IMR-90 (cell line): ENCODE measurements at regions not wholly inside any gene's neighbourhood (a gene's known extent, or its start where the extent isn't known, plus 50 kb on each side); places are given as distances from the start of the nearest gene placed in this dataset.

Experiments used
- ATAC-seq: fragments of 200-7000 bp; cut with Tn5 transposase; 2 replicates; pipeline ENCODE4 v1.9.1; 2020; ENCODE audit warnings: low read depth, mild to moderate bottlenecking, moderate library complexity
- BruUV-seq: library from RNA; stranded (reverse); fragments of 400-500 nt; replicated peaks from 2 replicates; lab custom pipeline; 2021; lab: Mats Ljungman, UMichigan
- CTCF ChIA-PET: fragments of 300-600 bp; formaldehyde crosslinking; extraction: SDS; loops from one replicate; lab custom pipeline; 2021; ENCODE audit warnings: antibody characterized with exemption; lab: Yijun Ruan, JAX
- POLR2A ChIA-PET: fragments of 300-600 bp; sonication (Branson Sonifier 250); formaldehyde crosslinking; loops from one replicate; lab custom pipeline; 2022; ENCODE audit warnings: antibody characterized with exemption; ENCODE audit not compliant: unreplicated experiment; lab: Charles Lee
- DNase-seq: peaks from one replicate; pipeline ENCODE4 v3.0.0; 2013
- H2AFZ ChIP-seq: replicated peaks from 2 replicates; pipeline ENCODE3; 2013; ENCODE audit warnings: low read length, mild to moderate bottlenecking; ENCODE audit not compliant: poor library complexity
- H2AK5ac ChIP-seq: 2 replicates; pipeline ENCODE4 v1.6.1; 2013; ENCODE audit warnings: low read depth, low read length, inconsistent platforms
- H2AK9ac ChIP-seq: replicated peaks from 2 replicates; pipeline ENCODE3; 2013; ENCODE audit warnings: mild to moderate bottlenecking, low read depth, low read length, moderate library complexity; ENCODE audit not compliant: poor library complexity
- H2BK120ac ChIP-seq: 2 replicates; pipeline ENCODE4 v1.6.1; 2013; ENCODE audit warnings: low read depth, low read length, inconsistent platforms
- H2BK15ac ChIP-seq: 3 replicates; pipeline ENCODE4 v1.6.1; 2013; ENCODE audit warnings: low read depth, low read length, inconsistent platforms
- H2BK20ac ChIP-seq: 2 replicates; pipeline ENCODE4 v1.6.1; 2013; ENCODE audit warnings: low read depth, mild to moderate bottlenecking, inconsistent platforms, low read length, moderate library complexity
- H2BK5ac ChIP-seq: 2 replicates; pipeline ENCODE4 v1.6.1; 2013; ENCODE audit warnings: mild to moderate bottlenecking, low read depth, low read length, inconsistent platforms; ENCODE audit not compliant: poor library complexity, severe bottlenecking
- H3K14ac ChIP-seq: replicated peaks from 2 replicates; pipeline ENCODE4 v1.6.1; 2013; ENCODE audit warnings: low read depth, low read length, inconsistent platforms
- H3K18ac ChIP-seq: 2 replicates; pipeline ENCODE4 v1.6.1; 2013; ENCODE audit warnings: low read depth, low read length, control low read depth
- H3K23ac ChIP-seq: 2 replicates; pipeline ENCODE4 v1.6.1; 2013; ENCODE audit warnings: low read depth, low read length, inconsistent platforms
- H3K27ac ChIP-seq: 2 replicates; pipeline ENCODE4 v1.5.1; 2013; ENCODE audit warnings: mild to moderate bottlenecking, control low read depth, low read length; ENCODE audit not compliant: insufficient read depth
- H3K27me3 ChIP-seq: 2 replicates; pipeline ENCODE4 v1.6.1; 2013; ENCODE audit warnings: low read length; ENCODE audit not compliant: control insufficient read depth, insufficient read depth
- H3K36me3 ChIP-seq: 2 replicates; pipeline ENCODE4 v1.6.1; 2013; ENCODE audit warnings: low read length, mixed read lengths; ENCODE audit not compliant: control insufficient read depth, insufficient read depth
- H3K4ac ChIP-seq: 2 replicates; pipeline ENCODE4 v1.6.1; 2013; ENCODE audit warnings: low read depth, low read length, inconsistent platforms
- H3K4me1 ChIP-seq: 2 replicates; pipeline ENCODE4 v1.6.1; 2013; ENCODE audit warnings: low read length, mixed read lengths; ENCODE audit not compliant: control insufficient read depth, insufficient read depth
- H3K4me2 ChIP-seq: 2 replicates; pipeline ENCODE4 v1.6.1; 2013; ENCODE audit warnings: low read depth, mild to moderate bottlenecking, control low read depth, low read length, moderate library complexity
- H3K4me3 ChIP-seq: 2 replicates; pipeline ENCODE4 v1.5.1; 2013; ENCODE audit warnings: low read depth, mild to moderate bottlenecking, control low read depth, low read length, moderate library complexity; ENCODE audit not compliant: insufficient read depth
- H3K56ac ChIP-seq: 2 replicates; pipeline ENCODE4 v1.6.1; 2013; ENCODE audit warnings: low read length, inconsistent platforms; ENCODE audit not compliant: insufficient read depth; ENCODE audit errors: extremely low read depth
- H3K79me1 ChIP-seq, 2 experiments: 2 replicates each; pipeline ENCODE4 v1.6.1; 2013; ENCODE audit warnings: low read length in 2 of 2, inconsistent platforms in 1 of 2, low read depth in 1 of 2
- H3K9ac ChIP-seq: 2 replicates; pipeline ENCODE4 v1.6.1; 2013; ENCODE audit warnings: low read depth, low read length, control low read depth
- H3K9me1 ChIP-seq: 2 replicates; pipeline ENCODE4 v1.6.1; 2013; ENCODE audit warnings: low read length, inconsistent platforms; ENCODE audit not compliant: insufficient read depth
- H3K9me3 ChIP-seq: 2 replicates; pipeline ENCODE4 v1.6.1; 2013; ENCODE audit warnings: low read length; ENCODE audit not compliant: control insufficient read depth, insufficient read depth
- H4K20me1 ChIP-seq: 2 replicates; pipeline ENCODE4 v1.6.1; 2013; ENCODE audit warnings: low read length, inconsistent platforms; ENCODE audit not compliant: insufficient read depth
- H4K5ac ChIP-seq: 2 replicates; pipeline ENCODE4 v1.6.1; 2013; ENCODE audit warnings: mild to moderate bottlenecking, low read depth, low read length, control low read depth
- H4K8ac ChIP-seq, 2 experiments: 2 replicates each; pipeline ENCODE4 v1.6.1; 2013; ENCODE audit warnings: low read depth in 2 of 2, low read length in 2 of 2, control low read depth in 1 of 2, inconsistent platforms in 1 of 2
- H4K91ac ChIP-seq: 2 replicates; pipeline ENCODE4 v1.6.1; 2013; ENCODE audit warnings: low read depth, low read length, inconsistent platforms; ENCODE audit not compliant: insufficient read depth
- BHLHE40 ChIP-seq: fragments of 150-350 bp; IDR thresholded peaks from 2 replicates; pipeline ENCODE4 v1.6.1; 2016; ENCODE audit warnings: mild to moderate bottlenecking, low read depth, low read length
- NFE2L2 ChIP-seq: fragments of 150-350 bp; IDR thresholded peaks from 2 replicates; pipeline ENCODE4 v1.6.1; 2016; ENCODE audit warnings: low read depth, mild to moderate bottlenecking, low read length
- POLR2A ChIP-seq: IDR thresholded peaks from 2 replicates; pipeline ENCODE4 v1.6.1; 2012; ENCODE audit warnings: mild to moderate bottlenecking, low read depth, low read length
- RAD21 ChIP-seq: IDR thresholded peaks from 2 replicates; pipeline ENCODE4 v1.6.1; 2012; ENCODE audit warnings: low read length, improper control_type of control experiment
- SMC3 ChIP-seq: fragments of 150-350 bp; IDR thresholded peaks from 2 replicates; pipeline ENCODE4 v1.6.1; 2016; ENCODE audit warnings: low read depth, mild to moderate bottlenecking, antibody characterized with exemption, low read length, moderate library complexity
- WGBS, 2 experiments: methylation state at CpG; one replicate each; pipeline versions ENCODE4 v1.1.5 to v1.1.7; 2013; ENCODE audit warnings: missing lambda C conversion rate in 2 of 2; ENCODE audit not compliant: insufficient read length in 1 of 2; ENCODE audit errors: extremely low coverage in 2 of 2; 5-methylcytosine and 5-hydroxymethylcytosine counted together
- dilution Hi-C: fragments of 300-500 bp; cut with HindIII; formaldehyde crosslinking; loops from one replicate; pipeline ENCODE4 v1.14.3; 2018; ENCODE audit warnings: low sequenced_read_pairs; ENCODE audit not compliant: unreplicated experiment
- in situ Hi-C: fragments of 300-500 bp; cut with MboI; formaldehyde crosslinking; loops from 3 replicates; pipeline ENCODE4 v1.14.3; 2019; ENCODE audit warnings: low sequenced_read_pairs, inconsistent platforms, mixed read lengths
- intact Hi-C: fragments of 100-400 bp; cut with micrococcal nuclease; formaldehyde crosslinking; loops from 2 replicates; pipeline ENCODE4 v1.10.0; 2022
- TF ChIP-seq, protein P1 (sequence below): fragments of 150-350 bp; IDR thresholded peaks from 2 replicates; pipeline ENCODE4 v1.6.1; 2016; ENCODE audit warnings: low read depth, mild to moderate bottlenecking, low read length, moderate library complexity, borderline replicate concordance

- Histone ChIP-seq H3K27ac (no peak overlapping the region), H3K4me1 (no peaks in the 10 kb centered on the region), H4K91ac (no peak overlapping the region), H3K4ac (no peak overlapping the region), H4K20me1 (no peaks in the 10 kb centered on the region), H3K36me3 (no peaks in the 10 kb centered on the region), H3K23ac (no peak overlapping the region), H3K9ac (no peak overlapping the region), H2BK5ac (no peak overlapping the region), H3K14ac (no peak overlapping the region), H4K5ac (no peak overlapping the region), H3K4me2 (no peak overlapping the region), H3K9me3 (peaks cover 3% of the 10 kb centered on the region; the same call in 1 of the 2 replicates), H2AK5ac (no peak overlapping the region), H2BK15ac (no peak overlapping the region), H2BK120ac (no peak overlapping the region), H2BK20ac (no peak overlapping the region), H2AFZ (no peak overlapping the region), H3K79me1 (no peaks in the 10 kb centered on the region), H4K8ac (no peak overlapping the region), H2AK9ac (no peak overlapping the region), H3K27me3 (peaks cover 22% of the 10 kb centered on the region), H3K4me3 (no peak overlapping the region), H3K9me1 (no peaks in the 10 kb centered on the region), H3K18ac (no peak overlapping the region), H3K56ac (no peak overlapping the region)
- in situ Hi-C loops: no loop called here
- BruUV-seq: no TSS peak
- CTCF ChIA-PET: no interaction called here
- POLR2A ChIA-PET: no interaction called here
- intact Hi-C loops: no loop called here
- TF ChIP-seq NFE2L2 (no peak), RAD21 (no peak), POLR2A (no peak), SMC3 (no peak), BHLHE40 (no peak)
- TF ChIP-seq, protein P1, sequence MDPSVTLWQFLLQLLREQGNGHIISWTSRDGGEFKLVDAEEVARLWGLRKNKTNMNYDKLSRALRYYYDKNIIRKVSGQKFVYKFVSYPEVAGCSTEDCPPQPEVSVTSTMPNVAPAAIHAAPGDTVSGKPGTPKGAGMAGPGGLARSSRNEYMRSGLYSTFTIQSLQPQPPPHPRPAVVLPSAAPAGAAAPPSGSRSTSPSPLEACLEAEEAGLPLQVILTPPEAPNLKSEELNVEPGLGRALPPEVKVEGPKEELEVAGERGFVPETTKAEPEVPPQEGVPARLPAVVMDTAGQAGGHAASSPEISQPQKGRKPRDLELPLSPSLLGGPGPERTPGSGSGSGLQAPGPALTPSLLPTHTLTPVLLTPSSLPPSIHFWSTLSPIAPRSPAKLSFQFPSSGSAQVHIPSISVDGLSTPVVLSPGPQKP: no peak
- ATAC-seq: no peak
- dilution Hi-C loops: no loop called here
- WGBS, 2 experiments: no CpG with 5 or more reads among the region's 3 CpGs
- DNase-seq: no peak
Measured at GRCh38 chr4:152079079-152079478, 318.3 kb upstream of the GATB start.
